ENCODE measurements at regions not wholly inside any gene's neighbourhood (a gene's known extent, or its start where the extent isn't known, plus 50 kb on each side); places are given as distances from the start of the nearest gene placed in this dataset.

- DNase-seq, result no peak
Measured at GRCh38 chr3:110789315-110789714, 282.3 kb upstream of the NECTIN3 start.

GRCh38 chr3:110790631-110791030 is 281.0 kb upstream of the NECTIN3 start:
- no peak for DNase-seq

DNA sequence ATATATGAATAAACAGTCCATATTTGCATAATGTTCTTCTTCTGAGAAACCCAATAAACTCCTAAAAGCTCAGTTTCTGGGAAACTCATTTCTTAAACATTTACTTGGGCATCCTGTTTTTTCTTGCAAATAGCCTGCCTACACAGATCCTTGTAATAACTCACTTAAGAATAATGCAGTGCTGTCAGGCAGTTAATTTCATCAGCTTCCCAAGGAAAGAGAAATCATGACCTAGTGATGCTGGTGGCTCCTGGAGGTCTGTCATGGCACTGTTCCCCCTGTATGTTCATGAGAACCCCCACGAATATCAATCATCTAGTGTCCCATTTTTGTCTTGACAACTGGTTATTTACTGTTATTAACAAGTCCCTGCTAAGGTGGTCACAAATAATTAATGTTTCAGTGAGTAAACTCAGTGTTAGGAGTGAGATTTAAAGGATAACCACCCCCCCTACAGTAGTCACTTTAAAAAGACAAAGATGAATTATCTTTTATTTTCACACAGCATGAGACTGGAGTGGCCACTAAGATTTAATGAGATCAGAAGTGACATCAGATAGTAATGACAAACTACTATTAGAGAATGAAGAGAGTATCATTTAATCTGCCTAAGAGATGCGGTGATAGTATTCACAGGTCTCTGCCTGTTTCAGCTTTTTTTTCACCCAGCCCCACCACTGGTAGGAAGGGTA is 279.5 kb upstream of the NECTIN3 start:
- no peak for DNase-seq

DNA sequence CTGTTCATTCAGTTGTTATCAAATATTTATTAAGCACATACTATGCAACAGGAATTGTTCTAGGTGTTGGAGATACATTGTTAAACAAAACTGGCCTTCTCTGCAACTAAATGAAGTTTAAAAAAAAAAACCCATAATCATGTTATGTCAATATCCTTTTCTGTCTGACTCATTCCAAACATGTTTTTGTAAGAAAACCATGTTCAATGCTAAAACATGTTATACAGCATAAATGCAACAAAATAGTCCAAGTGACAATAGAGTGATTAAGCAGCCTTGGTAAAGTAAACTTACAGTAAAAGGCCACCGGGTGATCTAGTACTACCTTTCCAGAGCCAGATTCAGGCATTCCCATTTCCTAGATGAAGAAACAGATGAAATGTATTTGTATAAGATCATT is 278.0 kb upstream of the NECTIN3 start:
- no peak for DNase-seq

- no peak for DNase-seq
Measured at GRCh38 chr3:110795163-110795562, 276.5 kb upstream of the NECTIN3 start.

DNA sequence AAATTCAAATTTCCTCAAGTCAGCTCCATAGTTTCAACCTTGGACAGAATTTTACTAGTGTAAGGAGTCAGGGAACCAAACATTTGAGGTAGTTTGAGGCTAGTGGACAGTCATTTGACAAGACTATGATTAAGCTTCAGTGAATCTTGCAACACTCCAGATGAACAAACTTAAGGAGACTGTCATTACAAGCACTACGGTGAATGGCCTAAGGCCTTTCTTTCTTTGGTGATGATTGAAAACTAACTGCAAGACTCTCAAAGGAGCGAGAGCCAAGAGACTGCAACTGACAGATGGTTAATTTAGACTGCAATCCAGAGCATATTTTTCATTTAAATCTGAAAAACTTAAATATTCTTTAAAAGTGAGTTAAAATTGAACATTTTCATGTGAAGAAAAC is 272.3 kb upstream of the NECTIN3 start:
- no peak for DNase-seq

DNA sequence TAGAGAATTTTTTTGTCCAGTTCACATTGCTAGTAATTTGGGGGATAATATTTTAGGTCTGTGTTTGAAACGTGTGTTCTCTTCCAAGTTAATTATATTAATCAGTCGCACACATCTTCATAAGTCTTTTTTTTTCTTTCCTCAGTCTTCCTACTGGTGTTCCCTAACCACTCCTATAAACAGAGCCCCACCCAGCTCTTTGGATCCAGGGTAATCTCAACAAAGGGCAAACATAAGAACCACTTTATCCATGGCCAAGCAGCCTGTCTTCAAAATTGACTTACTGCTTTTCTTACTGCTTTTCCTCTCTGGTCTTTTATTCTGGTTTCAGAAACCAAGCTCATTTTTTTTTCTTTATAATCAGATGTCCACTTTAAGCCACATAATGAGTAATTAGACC is 266.8 kb upstream of the NECTIN3 start:
- no peak for DNase-seq

DNA sequence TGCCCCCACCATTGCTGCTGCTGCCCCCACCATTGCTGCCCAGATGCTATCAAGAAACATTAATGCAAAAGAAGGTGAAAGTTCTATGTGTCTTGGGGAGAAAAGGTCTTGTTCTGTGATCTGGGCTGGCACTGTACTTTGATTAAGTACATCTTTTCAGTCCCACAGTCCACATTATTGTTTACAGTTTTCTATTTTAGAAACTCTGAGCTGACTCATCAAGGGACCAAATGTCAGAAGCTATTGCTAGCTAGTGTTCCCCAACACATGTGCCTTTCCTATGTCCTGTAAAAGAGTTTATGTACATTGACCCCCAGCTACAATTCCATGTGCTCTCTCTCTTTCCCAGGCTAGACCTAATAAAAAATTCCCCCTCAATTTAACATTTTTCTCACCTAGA is 264.7 kb upstream of the NECTIN3 start:
- DNase-seq, result no peak

DNA sequence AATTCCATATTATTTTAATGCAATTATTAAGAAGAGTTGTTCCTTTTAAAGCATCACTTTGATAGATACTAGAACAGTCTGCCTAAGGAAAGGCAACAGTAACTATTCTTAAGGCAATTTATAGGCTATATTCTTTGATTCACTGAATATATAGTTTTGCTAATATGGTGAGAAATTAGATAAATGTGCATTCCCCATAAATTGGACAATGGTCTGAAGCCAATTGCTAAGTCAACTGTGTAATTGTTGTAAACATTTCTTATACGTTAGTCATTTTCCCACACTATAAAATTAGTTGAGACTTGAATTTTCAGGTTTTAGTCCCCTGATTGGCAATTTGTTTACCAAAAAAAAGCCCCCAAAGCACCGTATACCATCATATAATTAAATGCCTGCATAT is 263.0 kb upstream of the NECTIN3 start:
- DNase-seq, result no peak

GRCh38 chr3:110810356-110810755 is 261.3 kb upstream of the NECTIN3 start:
- no peak for DNase-seq

GRCh38 chr3:110811050-110811449 is 260.6 kb upstream of the NECTIN3 start:
- DNase-seq, result no peak

GRCh38 chr3:110813541-110813940 is 258.1 kb upstream of the NECTIN3 start:
- DNase-seq, result no peak

- DNase-seq, result no peak
Measured at GRCh38 chr3:110814170-110815007, 257.2 kb upstream of the NECTIN3 start.

DNA sequence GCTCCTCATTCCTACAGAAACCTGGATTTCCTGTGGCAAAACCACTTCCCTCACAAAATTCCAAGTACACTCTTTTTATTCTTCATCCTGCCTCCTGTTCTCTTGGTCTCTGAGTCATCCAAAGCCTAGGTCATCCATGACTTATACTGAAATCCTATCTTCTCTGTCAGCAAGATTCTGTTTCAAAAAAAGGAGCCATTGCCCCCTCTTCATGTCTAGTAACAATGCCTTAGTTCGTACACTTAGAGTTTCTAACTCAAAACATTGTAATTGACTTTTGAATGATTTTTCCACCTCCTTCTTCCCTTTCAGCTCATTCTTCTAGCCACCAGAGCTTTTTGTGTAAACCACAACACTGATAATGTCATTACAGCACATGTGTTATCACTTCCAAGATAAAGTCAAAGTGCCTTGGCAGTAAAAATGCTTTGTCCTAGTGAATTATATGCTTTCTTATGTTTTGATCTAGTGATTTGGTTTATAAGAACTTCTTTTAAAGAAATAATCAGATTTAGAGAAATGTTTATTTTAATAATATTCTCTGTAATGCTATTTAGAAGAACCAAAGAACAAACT is 256.5 kb upstream of the NECTIN3 start:
- no peak for DNase-seq

- no peak for DNase-seq
Measured at GRCh38 chr3:110816008-110816407, 255.6 kb upstream of the NECTIN3 start.

- no peak for DNase-seq
Measured at GRCh38 chr3:110821586-110821985, 250.0 kb upstream of the NECTIN3 start.

DNA sequence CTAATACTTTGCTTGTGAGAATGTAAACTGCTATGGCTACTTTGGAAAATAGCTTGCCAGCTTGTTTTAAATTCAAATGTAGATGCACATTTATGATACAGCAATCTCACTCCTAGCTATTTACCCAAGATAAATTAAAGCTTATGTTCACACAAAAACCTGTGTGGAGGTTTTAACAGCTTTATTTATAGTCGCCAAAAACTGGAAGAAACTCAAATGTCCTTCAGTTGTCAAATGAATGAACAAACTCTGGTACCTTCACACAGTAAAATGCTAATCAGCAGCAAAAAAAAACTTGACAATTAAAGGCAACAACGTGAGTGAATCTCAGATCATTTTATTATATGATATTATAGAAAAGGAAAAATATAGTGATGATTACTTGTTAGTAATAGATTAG is 248.6 kb upstream of the NECTIN3 start:
- no peak for DNase-seq

- no peak for DNase-seq
Measured at GRCh38 chr3:110846971-110847370, 224.6 kb upstream of the NECTIN3 start.

DNA sequence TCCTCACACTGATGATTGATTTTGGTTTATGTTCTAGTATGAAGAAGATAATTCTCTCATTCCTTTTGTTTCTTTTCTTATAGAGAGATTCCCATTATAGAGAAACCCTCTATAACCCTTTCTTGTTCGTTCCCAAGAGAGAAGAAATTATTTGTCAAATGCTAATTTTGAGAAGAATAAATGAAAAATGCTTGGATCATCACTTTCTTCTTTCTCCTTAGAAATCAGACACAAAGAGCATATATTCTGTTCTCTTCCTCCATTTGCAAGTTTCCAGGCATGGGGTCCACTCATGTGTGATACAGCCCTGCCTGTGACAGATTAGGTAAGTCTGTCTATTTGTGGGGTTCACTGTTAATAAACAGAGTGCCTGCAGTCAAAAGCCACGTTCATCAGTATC is 222.6 kb upstream of the NECTIN3 start:
- DNase-seq, result no peak

DNA sequence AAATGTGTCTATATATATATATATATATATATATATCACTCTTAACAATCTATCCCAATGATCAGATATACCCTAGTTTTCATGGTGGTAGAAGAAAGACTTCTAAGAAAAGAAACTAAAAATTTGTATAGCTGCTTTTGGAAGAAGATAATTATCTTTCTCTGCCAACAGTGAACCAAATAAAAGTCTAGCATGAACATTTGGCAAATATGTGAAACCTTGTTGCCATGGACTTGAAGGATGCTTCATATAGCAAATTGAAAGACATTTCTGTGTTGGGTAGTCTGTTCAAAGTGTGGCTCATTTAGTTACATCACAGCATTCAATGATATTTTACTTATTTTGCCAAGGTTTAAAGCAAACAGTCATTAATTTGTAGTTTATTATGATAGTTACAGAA is 219.9 kb upstream of the NECTIN3 start:
- no peak for DNase-seq

GRCh38 chr3:110855207-110855606 is 216.4 kb upstream of the NECTIN3 start:
- no peak for DNase-seq

DNA sequence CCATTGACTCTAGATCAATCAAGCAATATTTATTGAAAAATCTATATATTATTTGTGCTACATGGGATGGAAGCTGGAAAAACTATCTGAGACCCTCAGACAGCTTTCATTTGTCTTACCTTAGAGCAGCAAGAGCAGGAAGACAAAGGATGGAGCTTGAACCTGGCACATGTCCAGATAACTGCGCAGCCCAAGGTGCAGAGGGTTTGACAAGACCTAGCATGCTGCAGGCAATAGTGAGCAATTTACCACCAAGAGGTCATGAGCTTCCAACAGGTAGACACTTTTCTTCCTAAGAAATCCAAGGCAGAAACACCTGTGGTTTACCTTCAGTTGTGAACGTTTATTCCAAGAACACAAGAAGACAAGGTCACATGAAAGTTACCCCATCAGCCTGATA is 214.7 kb upstream of the NECTIN3 start:
- DNase-seq, result no peak

DNA sequence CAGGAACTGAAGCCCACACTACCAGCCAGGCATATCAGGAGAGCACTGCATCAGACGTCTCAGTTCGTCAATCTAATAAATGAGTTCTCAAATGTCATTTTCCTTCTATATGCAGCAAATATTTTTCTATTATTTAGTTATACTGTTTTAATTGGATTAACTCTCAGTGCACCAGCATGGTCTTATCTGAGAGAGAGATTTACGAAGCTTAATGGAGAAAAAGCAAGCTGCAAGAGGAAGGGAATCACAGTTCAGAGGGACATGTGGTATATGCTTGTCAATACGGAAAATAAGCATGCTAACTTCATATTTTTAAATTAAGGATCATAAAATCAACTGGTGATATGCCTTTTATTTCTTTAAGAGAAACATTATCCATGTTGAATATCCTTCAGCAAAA is 213.1 kb upstream of the NECTIN3 start:
- DNase-seq, result no peak

DNA sequence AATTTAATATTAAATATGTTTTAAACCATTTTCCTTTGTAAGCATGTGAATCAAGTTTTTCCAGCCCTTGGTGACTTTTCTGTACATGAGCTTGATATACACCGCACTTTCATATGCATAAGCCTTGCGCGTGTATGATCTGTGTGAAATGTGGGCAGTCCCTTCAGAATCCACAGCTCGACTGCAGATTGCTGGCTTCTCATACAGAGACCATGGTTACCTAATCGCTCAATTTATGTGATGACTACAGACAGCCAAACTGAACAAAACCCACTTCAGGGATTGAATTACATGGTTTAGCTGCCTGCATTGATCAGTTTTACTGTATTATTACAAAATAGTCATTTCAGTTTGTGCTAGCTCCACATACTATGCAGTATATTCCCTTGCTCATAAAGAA is 212.3 kb upstream of the NECTIN3 start:
- DNase-seq, result no peak
